HG03354 (cell line): ENCODE measurements at regions not wholly inside any gene's neighbourhood (a gene's known extent, or its start where the extent isn't known, plus 50 kb on each side); places are given as distances from the start of the nearest gene placed in this dataset.

Source experiments
- ATAC-seq: cut with Tn5 transposase; IDR thresholded peaks from one replicate; pipeline ENCODE4 v1.9.1; 2021; ENCODE audit warnings: mild to moderate bottlenecking; ENCODE audit not compliant: unreplicated experiment, poor library complexity, severe bottlenecking

DNA sequence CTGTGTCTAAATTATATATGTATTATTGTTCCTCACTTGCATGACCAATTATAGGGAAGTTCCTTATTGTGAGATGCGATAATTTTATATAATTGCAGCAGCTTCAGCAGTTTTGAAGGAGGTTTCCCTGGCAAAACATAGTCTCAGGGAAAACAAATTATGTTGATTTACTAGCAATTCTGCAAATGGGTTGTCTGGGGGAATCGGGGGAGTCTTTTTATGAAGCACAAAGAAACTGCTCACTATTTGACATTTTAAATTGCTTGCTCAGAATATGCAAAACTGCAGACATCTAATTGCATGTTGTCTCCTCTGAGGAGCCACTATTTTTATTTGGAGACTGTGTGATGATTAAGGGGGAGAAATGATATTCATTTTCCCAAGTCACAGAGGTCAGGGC lies 361.6 kb downstream of the YTHDC2 start:
- ATAC-seq: no peak

DNA sequence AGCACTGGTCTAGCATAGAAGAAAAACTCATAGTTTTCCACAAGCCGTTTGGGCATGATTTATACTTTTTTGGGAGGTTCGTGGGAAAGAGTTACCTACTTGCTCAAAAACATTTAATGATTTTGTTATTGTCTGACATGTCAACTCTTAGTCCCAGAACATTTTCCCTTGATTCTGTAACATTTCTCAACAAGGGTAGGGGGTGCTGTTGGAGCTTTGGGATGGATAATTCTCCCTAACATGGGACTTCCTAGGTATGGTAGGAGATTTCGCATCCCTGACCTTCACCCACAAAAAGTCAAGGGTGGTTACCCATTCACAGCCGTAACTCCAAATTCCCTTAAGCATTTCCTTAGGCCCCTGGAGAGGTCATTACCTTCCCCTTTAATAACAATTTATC lies 378.0 kb downstream of the YTHDC2 start:
- ATAC-seq: no peak

DNA sequence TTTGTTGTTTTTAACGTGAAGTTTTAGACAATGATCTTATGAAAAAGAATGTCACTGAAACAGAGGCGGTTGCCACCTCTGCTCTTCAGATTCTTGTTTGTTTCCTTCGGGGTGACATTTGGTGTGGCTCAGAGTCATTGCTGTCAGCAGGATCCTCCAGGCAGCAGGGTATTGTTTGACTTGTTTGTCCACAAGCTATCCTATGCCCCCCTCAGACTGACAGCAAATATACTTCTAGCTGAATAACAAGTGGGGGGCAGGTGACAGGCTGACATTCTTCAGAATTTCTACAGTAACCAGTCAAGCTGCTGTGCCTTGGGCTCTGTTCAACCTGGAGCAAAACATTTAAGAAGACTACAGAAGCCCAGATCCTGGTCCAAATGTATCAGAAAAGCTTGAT lies 383.3 kb downstream of the YTHDC2 start:
- ATAC-seq: no peak

DNA sequence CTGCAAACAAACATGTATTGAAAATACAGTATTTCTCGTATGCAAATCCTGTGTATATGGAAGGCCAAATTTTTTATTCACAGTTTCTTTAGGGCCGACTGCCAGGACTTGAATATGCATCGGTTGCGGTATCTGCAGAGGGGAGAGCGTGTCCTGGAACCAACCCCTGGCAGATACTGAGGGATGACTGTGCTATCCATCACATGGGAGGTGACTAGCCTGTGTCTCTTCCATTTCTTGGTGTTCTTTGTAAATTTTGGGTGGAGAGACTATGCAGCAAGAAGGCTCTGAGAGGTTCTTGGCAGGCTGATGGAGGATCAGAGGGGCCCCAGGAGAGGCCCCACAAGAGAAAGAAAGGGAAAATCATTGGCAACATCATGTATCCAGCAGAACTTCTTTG lies 384.3 kb downstream of the YTHDC2 start:
- no peak for ATAC-seq

DNA sequence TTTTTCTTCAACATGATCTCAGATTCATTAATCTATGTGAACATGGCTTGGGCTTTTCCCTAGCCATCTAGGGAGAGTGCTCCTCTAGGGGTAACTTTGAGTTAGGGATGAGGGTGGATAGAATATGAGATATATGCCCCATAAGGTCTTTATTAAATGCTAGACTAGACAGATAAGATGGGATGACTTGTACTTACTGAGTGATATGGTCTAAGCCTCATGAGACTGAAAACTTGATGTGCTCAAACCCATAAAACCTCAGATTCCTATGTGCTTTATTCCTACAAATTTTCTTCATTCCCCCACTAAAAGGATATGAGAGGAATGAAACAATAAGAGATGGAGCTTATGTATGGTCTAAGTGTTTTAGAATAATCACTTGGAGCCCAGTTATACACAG lies 386.6 kb downstream of the YTHDC2 start:
- no peak for ATAC-seq

DNA sequence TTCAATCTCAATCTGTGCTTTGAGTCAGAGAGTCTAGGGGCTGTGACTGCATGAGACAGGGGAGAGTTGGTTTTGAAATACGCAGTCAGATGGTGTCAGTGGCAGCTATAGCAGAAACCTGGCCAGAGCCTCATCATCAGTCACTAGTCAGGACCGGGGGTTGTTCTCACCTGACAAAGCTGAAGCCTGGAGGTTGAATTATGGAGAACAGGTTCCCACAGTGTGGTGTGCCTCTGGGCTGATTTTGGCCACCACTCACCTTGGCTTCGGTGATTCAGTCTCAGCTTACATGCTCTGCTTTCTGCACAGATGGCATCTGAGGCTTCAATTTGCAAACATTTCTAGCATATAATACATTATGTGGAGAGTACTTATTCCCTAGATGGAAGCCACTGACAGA lies 387.3 kb downstream of the YTHDC2 start:
- no peak for ATAC-seq

DNA sequence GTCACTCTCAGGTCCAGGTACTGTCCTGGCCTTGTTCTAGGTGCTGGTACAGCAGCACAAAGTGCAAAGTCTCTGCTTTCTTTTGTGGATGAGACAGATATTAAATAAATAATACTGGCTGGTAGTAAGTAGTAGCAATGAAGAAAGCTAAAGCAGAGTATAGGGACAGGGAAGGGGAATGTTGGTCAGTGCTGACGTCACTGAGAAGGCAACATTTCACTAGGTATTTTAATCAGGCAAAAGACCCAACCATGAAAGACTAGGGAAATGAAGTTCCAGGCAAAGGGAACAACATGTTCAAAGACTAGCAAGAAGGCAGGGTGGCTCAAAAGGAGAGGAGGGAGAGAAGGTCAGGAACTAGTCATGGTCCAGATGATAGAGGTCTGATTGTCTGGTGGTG lies 388.2 kb downstream of the YTHDC2 start:
- ATAC-seq: no peak

DNA sequence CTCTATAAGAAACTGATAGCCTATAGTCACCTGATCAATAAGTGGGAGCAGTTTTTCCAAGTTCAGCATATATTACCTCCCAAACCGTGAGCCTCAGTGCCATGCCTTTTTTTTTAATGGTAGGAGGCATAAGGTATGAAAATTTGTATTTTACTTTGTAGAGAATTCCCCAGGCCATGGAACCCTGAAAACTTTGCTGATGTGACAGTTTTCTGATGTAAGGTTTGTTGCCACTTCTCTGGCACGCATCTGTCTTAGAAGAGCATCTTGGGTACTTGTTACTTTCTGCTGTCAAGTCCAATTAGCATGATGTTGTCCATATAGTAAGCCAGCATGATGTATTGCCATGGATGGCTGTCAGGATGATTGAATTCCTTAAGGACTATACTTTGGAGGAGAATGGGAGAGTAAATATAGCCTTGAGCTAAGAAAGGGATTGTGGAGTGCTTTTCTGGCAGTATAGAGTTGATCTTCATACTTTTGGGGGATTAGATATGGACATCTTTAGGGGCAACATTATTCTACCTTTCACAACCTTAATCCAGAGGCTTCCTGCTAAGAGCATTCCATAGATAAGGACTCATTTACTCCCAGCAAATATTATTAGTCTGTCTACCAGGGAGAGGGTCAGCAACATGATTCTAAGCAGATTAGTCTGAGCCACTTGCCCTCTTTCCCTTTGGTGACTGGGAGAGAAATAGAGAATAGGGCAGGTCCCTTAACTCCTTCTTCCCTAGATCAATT lies 389.6 kb downstream of the YTHDC2 start:
- no peak for ATAC-seq

DNA sequence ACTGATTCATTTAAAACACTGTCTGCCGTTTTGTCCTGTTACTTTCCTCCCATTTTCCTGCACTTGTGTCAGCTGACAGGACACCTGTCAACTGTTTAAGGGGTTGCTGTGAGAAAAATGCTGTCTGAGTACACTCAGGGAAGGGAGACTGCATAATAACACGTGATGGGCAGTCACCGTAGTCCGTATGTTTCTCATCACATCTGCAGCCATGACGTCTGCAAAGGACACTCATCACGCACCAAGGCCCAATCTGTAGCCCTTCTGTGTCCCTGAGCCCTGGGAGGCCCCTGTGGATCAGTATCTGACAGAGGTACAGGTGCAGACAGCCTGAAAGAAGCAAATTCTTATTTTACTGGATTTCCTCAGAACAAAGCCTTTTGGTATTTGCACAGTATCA lies 396.3 kb downstream of the YTHDC2 start:
- ATAC-seq: no peak

DNA sequence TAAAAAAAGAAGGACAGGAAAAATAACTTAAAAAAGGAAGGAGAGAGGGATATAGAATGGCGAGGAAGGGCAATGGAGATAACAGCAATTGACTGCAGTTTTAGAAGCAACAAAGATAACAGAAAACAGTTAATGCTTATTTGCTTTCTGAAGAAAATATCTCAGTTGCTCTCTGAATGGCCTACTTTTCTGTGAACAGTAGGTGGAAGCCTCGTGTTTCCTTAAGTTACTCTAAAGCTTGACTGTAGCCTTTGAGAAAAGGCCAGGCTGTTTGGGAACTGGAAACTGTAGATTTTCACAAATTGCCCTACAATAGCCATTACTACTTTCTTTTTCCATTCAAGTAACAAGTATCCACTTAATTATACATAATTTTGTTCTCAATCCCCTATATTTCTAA lies 404.5 kb downstream of the YTHDC2 start:
- no peak for ATAC-seq

DNA sequence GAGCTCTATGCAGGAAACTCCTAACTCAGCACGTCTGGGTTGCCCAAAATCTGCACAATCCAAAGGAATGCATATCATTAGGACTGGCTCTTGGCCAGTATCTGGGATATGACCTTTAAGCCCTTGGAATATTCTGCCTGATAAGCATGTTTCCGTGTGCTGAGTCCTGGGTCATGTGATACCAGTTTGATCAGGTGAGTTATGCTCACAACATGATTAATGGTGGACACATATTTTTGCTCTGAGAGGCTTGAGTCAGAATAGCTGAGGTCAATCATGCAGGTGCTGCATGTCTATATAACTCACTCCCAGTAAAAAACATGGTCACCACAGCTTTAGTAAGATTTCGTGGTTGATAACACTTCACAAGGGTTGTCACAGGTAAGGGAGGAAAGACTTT lies 408.8 kb downstream of the YTHDC2 start:
- no peak for ATAC-seq

DNA sequence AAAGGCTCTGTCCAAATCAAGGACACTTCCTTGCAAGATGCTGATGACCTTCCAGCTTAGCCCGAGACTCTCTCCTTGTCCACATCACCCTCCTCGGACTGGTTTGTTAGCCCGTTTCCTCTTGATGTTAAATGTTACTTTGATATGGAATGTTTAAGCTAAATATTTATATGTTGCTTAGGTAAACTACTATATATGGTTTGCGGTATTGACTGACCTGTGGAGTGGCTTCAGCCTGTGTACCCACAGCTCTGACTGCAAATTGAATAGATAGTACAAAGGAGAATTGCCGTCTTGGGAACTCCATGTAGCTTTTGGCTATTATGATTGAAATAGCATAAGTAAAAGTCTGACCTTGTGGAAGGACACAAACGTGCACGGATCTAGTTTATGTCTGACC lies 422.0 kb downstream of the YTHDC2 start:
- no peak for ATAC-seq

DNA sequence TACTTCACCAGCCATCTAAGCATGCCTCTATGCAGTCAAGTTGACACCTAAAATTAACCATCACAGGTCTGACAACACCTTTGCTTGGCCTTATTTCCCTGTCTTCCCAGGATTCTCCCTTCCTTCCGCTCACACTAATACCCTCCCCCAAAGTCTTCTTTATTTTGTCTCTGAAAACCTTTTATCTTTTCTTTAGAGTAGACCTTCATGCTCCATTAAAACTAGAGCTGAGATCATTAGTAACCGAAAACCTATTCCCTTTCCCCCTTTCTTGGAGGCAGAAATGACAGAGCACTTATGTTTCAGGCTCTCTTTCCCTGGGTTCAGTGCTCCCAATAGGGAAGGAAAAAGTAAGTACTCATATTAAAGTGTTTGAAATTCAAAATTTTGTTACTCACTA lies 423.8 kb downstream of the YTHDC2 start:
- ATAC-seq: no peak

DNA sequence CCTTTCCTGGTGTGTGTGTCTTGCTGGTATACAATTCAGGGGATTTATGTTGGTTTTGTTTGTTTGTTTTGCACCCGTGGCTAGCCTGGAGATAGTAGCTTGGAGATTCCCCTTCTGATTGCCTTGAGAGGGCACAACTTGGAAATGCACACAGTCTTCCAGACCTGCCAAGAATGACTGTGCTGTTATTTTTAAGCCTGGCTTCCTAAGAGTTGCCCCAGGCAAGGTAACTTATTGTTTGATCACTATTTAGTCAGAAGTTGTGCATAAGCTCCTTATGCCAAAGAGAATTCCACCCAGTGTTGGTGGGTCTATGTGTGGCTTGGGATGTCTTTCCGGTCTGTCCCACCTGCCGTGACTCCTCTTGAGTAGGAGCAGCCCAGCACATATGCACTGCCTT lies 421.9 kb upstream of the KCNN2 start:
- no peak for ATAC-seq

DNA sequence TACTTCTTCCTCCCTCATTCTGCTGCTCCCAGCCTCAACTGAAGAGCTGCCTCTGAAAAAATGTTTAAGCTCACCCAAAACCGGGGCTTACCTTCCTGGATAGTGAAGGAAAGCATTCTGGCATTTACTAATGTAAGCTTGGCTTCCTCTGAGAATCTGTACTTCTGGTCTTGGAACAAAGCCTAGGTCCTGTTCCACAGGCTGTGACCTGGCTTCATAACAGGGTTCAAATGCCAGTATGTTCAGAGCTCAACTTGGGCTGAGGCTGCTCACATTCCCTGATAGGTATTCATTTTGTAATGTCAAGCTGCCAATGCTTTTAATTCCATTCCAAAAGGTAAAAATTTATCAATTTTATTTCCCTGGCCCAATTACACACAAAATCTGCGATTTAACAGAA lies 411.7 kb upstream of the KCNN2 start:
- no peak for ATAC-seq

DNA sequence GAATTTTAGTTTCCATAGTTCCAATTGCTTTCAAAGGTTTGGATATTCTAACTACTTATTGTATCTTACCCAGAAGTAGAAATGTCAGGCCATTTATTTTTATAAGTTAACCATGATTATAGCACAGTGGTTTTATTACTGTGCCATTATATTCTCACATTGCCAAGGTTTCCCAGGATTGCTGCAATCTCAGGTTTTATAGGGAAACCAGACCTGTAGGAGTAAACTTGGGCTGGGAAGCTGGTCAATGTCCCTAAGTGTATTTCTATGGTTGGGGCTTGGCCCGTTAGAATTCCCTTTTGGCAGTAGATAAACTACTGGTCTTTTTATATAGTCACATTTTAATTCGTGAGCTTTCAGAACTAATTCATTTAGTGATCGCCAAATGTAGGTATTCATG lies 396.6 kb upstream of the KCNN2 start:
- ATAC-seq: no peak

DNA sequence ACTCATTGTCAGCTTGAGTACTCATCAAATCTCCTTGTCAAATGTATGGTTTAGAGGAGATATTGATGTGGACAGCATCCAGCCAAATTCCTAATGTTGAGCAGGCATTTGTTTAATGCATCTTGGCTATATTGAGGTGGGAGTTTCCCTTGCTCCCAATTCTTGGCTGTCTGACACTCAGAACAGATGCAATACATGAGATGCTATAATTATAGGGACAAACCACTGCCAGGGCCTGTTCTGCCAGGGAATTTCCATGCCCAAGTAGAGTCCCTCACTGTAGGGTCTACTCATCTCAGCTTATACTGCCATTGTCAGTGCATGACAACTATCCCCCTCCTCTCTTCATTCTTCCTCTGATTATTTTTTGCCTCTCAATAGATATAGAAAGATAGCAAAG lies 392.0 kb upstream of the KCNN2 start:
- ATAC-seq: no peak

DNA sequence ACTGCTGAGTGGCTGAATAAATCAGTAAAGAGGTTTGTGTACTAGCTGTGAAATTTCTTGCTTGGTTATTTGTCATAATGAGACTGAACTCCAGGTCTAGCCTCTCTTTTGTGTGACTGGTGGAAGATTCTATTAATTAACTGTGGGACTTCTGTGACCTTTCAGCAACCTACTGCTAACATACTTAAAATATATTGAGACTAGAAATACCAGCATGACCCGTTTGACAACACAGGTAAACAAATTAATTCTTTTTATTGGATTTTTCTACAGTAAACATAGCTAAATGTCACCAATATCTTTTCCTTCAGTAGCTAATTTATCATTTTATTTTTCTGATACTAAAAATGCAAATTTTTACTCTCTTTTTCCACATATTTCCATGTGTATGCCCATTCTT lies 390.4 kb upstream of the KCNN2 start:
- ATAC-seq: no peak

DNA sequence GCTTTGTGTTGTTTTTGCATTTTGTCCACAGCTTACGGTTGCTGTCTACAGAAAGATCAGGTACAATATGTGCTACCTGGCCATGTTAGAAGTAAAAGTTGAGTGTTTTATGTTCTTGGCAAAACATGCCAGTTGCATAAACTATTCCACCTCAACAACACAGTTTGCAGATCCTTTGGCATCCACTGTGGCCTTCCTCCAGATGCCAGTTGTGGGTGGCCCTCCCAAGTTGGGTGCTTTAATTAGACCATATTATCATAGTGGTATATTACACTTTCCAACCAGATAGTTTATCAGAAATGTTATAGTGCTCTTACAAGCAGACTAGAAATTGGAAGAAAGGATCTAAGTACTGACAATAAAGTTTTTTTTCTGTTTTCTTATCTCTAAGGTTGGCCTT lies 386.9 kb upstream of the KCNN2 start:
- no peak for ATAC-seq

DNA sequence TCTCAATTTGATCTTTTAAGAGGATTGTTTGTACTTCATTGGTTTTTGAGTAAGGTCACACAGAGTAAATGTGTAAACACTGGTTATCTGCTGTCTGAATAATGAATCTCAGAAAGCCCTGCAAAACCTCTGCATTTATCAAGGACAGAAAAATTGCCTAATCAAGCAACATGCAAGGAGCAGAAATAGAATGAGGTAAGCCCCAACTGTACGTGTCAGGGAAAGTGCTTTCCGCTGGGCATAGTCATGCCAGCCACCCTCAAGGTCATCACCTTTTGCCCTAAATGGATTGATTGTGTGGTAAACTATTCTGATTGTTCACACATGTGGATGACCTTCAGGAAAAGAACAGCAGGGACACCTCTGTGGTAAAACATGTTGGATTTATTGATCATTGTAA lies 376.9 kb upstream of the KCNN2 start:
- ATAC-seq: no peak

DNA sequence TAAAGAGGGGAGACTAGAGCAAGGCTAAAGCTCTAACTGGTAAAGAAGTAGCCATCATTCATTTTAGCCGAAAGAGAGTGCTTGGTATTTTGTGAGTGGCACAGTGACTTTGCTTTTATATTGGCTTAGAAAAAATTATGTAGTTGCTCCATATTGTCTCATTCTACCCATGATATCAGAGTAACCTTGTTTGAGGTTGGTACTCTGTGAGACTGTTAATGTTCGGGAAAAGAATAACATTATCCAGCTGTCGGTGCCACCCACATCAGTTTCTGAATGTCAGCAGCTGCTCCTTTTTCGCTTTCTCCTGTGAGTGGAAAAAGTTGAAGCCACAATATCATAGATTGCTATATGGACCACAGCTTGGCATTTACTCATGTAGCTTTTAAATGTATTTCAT lies 376.4 kb upstream of the KCNN2 start:
- no peak for ATAC-seq

DNA sequence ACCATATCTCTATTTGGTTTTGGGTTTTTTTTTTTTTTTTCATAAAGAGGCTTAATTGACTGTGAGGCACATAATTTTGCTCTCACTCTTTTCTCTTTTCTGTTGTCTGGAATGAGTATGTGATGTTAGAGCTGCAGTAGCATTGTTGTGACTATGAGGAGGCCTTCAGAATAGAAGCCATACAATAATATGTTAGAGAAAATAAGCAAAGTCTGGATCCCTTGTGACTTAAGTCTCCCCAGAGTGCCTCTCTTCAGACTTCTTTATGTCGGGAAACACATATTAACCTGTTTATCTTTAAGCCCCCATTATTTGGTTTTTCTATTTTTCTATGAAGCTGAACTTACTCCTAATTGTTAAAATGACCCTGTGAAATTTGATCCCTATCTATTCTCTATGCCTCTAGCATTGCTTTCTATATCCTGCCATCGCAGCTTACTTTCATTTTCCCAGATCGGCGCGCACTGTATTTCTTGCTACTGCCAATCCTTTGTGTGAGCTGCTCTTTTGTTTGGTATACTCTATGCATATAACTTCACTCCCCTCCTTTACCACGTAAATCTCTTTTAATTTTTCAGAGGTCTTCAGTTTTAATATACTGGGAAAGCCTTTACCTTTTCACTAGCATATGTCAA lies 372.5 kb upstream of the KCNN2 start:
- no peak for ATAC-seq
